Stimulated activated CD4-positive, alpha-beta T cell treated with anti-CD3 and anti-CD28 coated beads, Interleukin-15, amount 100 ng/mL, for 48 hours (primary cell): ENCODE measurements at regions not wholly inside any gene's neighbourhood (a gene's known extent, or its start where the extent isn't known, plus 50 kb on each side); places are given as distances from the start of the nearest gene placed in this dataset.

Experiments used
- DNase-seq, 2 donors: peaks; one replicate each; pipeline ENCODE4 v3.0.0-alpha.2; 2020; ENCODE audit warnings: low read depth in 2 of 2

DNA sequence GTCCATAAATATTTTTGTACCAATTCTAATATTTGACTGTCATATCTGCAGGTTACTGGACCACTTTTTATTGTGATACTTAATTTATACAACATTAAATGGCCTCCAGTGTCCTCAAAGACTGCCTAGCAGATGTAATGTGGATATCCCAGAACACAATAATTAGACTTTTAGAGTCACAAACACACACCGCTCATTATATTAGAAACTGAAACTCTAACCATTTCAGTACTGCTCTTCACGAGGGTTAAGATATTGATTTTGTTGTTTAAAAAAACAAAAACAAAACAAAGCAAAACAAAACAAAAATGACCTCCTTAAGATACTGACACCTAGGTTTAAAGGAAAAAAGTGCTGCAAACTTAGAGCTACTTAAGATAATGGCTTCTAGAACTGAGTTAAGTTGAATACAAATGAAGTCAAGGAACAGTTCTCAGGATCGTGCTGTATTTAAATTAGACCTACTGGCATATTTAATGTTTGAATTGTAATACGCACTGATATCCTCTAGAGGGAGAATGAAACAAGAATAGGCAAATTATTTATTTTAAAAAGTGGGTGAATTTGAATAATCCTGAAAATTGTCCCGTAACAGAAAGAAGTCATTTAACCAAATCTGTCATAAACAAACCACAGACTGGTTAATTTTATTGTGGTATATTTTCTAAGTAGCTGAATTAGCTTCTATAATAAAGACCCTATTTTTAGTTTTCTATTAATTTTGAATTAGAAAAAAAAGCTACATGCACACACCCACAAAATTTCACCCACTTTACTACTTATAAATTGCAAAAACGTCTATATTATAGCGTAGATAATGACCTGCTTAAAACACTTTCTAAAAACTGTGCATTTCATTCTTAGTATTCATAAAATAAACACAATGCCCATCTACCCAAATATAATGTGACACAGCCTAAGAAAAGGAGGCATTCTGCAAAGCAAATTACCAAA lies 395.2 kb upstream of the DCN start:
- DNase-seq = no peak

DNA sequence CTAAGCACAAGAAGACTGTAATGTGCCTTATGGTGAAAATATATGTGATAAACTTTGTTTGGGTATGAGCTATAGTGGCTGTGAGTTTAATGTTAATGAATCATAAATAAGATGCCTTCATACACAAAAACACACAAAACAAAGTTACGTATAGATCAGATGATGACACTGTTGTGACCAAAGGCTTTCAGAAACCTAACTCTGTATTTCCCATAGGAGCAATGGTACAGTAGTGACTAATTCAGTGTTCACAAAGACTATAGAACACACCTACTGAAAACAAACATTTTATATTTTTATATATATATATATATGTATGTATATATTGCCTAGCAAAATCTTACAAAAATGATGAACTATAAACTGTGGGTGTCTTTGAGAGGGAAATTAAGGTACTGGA lies 393.8 kb upstream of the DCN start:
- DNase-seq = no peak

DNA sequence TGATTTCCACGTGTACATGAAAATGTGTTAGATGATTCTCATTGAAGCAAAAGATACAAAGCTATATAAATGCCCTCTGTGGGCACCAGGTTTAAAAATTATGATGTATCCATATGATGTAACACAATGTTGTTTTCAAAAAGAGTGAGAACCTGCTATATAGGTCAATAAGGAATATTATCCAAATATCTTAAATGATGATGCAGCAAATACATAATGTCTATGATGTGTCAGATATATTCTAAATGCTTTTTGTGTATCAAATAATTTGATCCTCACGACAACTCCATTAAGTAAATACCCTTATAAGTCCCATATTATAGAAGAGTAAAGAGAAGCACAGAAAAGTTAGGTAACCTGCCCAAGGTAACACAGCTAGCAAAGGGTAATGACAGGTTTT lies 393.0 kb upstream of the DCN start:
- DNase-seq = no peak

DNA sequence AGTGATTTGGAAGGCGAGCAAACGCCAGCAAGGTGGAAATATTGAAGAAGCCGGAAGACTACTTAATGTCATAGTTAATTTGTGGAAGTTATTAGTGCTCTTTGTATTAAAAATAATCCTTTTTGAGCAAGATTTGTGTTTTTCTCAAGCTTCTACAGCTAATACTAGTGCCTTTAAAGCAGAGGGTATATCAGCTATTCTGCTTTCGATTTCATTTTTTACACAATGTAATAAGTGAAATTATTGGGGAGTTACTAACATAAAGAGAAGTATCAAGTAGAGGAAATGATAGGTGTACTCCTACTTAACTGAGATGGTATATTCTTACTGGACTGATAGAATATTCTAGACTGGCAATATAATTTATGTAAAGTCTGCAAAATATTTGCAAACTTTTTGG lies 392.4 kb upstream of the DCN start:
- DNase-seq = no peak

DNA sequence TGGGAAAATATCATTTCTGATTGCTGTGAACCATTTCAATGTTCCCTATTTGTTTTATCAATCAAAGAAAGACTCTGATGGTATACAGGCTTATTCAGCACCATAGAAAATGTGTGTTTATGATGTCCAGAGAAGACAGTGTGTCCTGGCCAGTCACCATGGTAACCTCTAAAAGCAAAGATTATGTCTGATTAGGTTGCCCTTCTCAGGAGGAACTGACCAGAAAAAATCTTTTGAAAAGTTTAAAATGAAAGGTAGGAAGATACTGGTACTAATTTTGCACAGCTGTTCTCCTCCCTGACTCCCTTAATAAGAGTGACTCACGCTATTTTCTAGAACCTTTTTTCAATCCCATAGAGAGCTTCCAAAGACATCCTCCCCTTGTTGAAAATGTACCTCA lies 391.8 kb upstream of the DCN start:
- no peak for DNase-seq

DNA sequence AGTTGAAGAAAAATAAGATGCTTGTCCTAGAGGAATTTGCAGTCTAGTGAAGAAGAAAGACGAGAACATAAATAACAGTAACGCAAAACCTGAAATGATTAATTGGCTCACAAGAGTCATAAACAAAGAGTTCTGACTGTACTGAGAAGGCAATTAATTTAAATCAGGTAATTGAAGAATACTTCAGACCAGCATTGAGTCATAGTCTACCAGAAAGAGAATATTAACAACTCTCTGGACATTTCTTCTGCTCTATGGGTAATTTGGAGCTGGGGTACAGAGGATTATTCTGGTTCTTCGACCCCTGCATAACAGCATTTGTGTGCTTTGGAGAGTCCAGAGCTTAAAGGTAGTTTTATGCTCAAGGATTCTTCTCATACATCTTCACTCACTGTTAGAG lies 390.3 kb upstream of the DCN start:
- no peak for DNase-seq

DNA sequence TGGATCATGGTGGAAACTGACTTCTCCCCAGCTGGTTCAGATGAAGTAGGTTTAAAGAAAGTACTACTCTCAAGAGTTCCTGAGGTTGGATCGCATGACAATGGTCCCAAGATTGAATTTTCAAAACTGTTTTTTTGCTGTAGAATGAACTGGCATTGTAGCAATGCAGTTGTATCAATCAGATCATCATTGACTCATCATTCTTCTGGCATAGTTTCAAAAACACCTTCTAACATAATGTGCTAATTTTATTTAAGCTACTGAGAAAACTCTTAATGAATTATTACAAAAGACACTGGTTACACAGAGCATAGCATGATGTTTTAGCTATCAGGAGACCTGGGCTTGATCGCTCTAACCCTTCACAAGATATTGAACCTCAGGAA lies 384.5 kb upstream of the DCN start:
- no peak for DNase-seq

DNA sequence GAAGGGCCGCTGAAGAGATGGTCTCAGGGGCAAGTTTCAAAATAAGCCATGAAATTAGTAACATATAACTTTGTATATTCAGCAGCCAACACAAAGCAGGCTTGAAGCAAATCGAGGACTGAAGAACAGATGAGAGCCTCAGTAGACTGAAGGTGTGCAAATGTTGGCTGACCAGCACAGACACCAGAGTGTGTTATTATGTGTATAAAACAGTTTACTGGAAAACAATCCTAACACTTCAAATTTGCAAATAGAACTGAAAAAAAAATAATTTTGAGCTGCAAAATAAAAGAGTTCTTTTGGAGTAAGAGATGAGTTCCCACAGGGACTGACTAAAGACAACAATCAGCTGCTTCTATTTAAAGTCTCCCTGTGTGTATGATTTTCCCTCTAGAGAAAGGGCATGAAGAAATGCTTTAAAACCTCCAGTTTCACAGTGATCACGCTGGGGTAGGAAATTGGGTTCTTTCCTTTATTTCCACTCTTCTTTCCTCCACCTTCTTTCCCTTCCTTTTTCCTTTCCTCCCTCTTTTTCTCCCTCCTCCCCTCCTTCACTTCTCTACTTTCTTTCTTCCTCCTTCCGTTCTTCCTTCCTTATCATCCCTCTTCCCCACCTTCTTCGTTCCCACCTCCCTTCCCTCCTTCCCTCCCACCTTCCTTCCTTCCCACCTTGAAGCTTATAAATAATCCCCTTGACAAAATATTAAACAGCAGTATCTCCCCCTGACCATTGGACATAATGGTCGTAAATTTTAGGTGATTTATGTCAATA lies 383.9 kb upstream of the DCN start:
- no peak for DNase-seq

DNA sequence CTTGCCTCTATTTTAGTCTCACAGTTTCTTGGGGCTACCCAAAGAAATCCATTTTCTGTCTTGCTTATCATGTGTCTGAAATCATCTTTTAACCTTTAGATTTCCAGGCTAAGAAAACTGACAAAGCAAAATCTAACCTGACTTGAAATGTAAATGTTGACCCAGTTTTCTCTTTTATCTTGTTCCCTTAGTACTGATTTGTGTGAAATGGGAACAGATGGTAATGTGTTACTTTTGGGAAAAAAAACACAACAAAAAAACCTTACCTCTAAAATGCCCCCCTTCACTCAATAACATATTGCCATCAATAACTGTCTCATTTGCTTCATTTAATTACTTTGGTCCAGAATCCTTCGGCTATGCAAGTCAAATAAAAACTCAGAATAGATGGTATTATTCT lies 383.2 kb upstream of the DCN start:
- DNase-seq = no peak

DNA sequence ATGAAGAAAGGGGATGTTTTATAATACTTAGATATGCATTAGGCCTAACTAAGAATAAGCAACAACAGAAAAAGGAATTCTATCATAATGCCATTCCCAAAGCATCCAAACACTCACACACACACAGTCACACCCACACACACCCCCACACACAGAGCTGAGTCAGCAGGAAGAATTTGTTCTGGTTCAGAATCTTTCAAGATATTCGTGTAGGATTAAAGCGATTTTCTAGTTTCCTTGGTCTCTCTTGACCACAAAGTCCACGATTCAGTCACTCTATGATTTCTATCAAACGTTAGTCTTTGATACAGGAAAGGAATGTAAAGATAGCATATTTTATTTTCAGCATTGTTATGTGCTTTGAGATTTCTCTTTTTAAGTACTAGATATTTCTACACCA lies 382.6 kb upstream of the DCN start:
- peak in 1 of 2 donors; percentile 11 for DNase-seq

DNA sequence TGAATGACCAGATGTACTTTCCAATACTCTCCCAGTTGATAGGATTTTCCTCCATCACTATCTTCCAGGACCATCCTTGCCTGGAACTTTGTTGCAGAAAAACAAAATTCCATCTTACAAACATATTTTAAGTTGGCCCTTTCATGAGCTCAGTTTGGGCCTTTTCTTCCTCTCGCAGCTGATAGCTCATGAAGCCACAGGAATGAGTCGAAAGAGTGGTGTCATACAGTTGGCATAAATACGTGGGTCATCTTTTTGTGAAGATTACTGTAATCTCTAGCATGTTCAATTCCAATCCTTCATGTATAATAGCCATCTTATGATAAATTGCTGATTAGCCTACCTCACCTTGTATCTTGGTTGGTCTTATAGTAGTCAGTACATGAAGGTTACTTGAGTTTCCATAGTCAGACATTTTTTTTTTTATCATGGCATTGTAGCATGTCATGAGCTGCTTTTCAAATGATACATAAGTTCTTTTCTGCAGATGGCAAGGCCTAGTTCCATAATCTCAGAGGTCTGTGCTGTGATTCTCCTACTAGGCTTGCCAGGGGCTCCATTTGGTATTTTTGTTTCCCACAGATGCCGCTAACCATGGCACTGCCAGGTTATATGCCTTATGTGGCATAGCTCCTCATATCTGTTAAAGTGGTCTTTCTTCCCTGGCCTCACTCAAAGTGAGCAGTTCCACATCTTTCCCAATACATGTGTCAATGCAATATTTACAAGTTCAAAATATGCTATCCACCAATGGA lies 380.6 kb upstream of the DCN start:
- no peak for DNase-seq

DNA sequence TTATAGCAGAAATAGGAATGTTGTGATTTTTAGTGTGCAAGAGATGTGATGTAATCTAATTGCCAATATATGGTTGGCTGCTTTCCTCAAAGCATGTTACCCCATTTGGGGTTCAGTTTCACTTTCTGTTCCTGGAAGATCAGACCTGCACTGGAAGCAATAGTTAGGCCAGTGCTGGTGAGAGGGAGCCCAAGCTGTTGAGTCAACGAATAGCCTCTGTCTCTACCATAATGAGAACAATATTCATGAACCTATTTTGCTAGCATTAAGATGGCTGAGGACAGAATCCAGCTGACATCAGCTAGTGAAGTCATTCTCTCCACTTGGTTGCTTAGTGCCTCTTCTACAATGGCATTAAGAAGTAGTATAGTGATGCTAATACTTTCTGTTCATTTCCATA lies 379.9 kb upstream of the DCN start:
- DNase-seq = no peak

DNA sequence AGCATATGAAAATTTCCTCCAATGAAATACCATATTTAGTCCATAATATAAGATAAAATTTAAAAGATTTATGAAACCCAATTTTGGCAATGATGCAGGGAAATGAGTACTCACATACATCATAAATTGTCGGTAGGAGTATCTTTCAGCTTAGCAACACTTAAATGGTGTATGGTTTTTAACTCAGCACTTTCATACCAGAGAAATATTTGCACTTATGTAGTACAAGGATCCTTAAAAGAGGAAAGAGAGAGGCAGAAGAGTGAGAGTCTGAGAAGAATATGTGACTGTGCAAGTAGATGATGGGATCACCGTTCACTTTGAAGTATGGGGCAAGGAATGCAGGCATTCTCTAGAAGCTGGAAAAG lies 379.3 kb upstream of the DCN start:
- no peak for DNase-seq

DNA sequence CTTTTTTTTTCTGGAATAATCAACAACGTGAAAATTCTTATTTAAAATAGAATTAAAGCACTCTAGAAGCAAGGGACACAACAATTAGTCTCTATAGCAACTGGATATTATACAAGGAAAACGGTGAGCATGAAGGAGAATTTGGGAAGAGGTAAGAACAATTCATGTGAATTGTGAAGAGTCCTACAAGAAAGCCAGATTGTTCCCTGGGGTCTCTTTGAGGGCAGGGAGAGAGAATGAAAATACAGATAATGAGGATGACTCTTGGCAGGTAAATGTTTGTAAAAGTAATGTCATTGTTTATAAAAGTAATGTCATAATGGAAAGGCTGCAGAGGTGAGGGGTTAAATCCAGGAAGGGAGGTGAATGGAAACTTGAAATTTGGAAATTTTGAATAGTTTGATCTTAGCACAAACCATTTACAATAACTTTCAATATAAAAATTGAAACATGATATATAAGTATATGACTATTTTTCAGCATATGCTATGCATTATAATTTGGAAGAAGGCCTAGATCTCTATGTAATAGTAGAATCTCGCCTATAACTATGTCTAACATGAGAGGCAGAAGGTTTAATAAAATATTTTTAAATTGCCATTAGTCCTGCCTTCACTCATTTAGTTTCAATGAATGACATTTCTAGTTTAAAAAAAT lies 378.8 kb upstream of the DCN start:
- DNase-seq = no peak

DNA sequence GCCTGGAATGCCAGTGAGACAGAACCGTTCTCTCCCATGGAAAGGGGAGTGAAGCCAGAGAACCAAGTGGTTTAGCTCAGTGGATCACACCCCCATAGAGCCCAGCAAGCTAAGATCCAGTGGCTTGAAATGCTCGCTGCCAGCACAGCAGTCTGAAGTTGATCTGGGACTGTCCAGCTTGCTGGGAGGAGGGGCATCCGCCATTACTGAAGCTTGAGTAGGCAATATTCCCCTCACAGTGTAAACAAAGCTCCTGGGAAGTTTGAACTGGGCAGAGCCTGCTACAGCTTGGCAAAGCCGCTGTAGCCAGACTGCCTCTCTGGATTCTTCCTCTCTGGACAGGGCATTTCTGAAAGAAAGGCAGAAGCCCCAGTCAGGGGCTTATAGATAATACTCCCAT lies 374.3 kb upstream of the DCN start:
- DNase-seq = no peak

DNA sequence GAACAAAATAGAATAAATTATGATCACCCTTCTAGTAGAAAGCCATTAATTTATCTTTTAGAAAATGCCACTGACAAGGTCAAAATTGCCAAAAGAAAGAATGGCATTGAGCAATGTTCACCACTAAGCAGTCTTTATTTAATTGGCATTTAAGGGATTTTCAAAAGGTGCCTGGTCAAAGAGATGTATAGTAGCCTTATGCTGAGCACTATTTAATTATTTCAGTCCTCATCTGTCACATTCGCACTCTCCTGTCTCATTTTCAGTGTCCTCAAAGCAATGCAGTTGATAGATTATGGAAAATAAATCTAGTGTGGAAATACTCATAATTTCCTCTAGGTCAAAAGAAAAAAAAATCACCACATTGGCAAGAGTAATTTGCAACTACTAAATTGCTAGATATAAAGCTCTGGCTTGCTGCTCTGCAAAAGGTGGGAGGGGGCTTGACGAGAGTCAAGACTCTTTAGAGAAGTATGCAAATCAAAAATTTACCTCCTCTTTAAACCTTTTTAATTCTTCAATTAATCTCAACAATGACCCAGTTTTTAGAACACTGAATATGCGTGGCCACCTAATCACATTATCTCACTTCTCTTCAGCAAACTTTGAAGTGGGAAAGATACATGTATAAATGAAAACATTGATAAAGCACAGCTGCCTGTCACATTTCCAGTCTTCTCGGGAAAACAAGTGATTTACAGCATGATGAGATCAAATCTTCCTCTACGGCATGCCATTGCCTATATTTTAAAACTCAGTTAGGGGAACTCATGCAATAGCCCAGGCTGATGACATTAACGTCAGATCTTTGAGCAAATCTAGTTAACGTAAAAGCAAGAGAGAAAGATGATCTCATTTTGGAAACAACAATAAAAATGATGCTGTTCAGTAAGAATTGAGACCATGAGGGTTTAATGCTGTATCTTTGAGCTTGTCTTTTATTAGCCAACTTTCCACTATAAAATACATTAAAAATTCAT lies 373.1 kb upstream of the DCN start:
- no peak for DNase-seq

DNA sequence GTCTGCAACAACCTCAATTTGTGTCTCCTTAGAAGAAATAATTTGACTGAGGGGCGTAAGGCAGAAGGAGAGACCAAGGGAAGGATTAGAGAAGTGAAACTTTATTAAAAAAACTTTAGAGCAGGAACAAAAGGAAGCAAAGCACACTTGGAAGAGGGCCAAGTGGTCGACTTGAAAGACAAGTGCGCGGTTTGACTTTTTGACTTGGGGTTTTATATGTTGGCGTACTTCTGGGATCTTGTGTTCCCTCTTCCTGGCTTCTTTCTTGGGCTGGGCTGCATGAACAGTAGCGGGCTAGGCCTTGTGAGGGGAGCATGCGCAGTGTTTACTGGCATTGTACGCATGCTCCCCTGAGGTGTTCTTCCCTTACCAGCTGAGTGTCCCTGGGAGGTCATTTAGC lies 369.3 kb upstream of the DCN start:
- DNase-seq = no peak

DNA sequence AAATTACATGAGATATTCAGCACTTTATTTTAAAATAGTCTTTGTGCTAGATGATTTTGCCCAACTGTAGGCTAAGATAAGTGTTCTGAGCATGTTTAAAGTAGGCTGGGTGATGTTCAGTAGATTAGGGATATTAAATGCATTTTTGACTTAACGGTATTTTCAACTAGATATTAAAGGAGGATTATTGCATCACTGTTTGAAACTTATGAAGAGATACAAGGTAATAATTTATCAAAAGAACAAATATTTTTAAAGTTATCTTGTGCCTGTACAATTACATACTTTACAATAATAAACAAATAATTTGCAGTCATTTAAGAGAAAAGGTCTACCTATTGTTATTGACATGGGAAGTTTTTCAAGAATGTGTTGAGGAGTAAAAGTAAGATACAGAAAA lies 368.6 kb upstream of the DCN start:
- no peak for DNase-seq

DNA sequence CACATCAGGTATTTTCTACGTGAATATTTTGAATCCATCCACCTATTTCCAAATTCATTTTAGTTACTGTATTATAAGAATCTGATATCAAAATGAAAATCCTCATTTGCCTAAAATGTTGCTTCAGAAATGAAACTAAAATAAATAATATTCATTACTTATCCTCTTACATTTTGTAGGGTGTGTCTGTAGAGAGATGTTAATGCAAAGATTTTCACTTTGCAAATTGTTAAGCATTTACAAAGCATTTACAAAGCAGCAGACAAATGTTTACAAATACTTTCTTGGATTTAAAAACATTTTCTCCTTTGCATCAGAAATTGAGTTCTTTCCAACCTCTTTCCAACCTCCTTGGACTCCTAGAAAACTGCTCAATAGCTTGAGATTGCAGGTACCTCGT lies 360.0 kb upstream of the DCN start:
- DNase-seq = no peak

DNA sequence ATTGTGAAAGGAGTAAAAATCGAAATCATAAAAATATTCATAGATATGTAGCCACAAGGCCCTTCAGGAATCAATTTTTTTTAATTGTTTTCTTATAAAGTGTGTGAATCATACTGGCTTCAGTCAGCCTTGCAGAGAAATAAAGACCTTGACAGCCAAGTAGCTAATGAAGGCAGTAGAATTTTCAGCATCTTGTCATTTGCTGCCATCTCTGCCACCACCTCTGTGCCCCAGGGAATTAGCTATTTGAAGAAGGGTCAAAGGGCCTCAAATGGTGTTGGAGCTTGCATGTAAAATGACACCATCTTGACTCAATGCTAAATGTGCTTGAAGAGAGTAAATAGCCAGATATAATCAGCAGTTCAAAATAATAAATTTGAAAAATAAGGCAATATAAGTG lies 359.4 kb upstream of the DCN start:
- DNase-seq = no peak

DNA sequence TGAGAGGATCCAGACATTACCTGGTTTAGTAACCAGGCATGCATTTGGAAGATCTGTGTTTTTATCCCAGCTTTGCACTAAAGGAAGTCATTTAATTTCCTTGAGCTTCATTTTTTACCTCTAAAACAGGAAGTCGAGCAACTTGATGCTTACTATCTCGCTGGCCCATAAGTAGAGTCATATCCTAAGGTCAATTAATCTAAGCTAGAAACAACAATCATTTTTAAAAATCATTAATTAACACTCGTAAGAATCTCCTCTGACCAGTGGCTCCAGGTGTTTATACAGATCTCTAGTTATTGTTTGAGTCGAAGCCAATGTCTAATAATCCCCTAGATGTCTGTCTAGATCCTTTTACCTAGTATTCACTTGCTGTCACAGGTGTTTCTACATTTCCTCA lies 355.8 kb upstream of the DCN start:
- no peak for DNase-seq
